ENCODE measurements at regions not wholly inside any gene's neighbourhood (a gene's known extent, or its start where the extent isn't known, plus 50 kb on each side); places are given as distances from the start of the nearest gene placed in this dataset.

DNA sequence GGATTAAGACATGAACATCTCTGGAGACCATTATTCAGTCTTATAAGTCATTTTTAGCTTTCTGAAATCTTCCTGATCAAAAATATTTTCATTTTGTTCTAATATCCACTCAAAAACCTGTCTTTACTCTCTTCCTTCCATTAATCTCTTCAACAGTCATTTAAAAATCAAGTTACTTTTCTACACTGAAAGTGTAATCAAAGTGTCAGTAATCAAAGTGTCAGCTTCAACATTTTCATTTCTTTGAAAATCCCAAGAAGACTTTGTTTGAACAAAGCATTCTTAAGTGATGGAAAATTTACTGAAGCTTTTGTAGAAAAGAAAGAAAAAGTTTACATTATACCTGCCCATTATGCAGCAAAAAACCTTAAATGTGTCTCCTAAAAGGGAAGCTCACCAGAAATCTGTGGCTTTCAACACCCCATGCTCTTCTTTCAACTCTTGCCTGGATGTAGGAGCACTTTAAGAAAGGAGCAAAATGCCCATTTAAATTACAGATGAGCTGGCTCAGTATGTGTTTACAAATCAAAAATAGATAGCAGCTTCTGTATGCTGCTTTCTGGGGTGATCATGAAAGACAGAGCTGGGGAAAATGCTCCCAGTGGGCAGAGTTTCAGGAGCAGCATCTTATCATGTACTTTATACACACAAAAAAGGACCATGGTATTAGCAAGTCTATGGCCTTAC is 260.8 kb upstream of the NCAM2 start:
- TF ChIP-seq, protein P1, sequence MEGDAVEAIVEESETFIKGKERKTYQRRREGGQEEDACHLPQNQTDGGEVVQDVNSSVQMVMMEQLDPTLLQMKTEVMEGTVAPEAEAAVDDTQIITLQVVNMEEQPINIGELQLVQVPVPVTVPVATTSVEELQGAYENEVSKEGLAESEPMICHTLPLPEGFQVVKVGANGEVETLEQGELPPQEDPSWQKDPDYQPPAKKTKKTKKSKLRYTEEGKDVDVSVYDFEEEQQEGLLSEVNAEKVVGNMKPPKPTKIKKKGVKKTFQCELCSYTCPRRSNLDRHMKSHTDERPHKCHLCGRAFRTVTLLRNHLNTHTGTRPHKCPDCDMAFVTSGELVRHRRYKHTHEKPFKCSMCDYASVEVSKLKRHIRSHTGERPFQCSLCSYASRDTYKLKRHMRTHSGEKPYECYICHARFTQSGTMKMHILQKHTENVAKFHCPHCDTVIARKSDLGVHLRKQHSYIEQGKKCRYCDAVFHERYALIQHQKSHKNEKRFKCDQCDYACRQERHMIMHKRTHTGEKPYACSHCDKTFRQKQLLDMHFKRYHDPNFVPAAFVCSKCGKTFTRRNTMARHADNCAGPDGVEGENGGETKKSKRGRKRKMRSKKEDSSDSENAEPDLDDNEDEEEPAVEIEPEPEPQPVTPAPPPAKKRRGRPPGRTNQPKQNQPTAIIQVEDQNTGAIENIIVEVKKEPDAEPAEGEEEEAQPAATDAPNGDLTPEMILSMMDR (IDR thresholded peaks at IDR 0.05): no peak
- no peak for TF ChIP-seq POLR2A (IDR thresholded peaks at IDR 0.05)
- no peak for TF ChIP-seq EP300 (IDR thresholded peaks at IDR 0.05; ENCODE audit: low read depth)
